AG10803 (cell line): ENCODE measurements at regions not wholly inside any gene's neighbourhood (a gene's known extent, or its start where the extent isn't known, plus 50 kb on each side); places are given as distances from the start of the nearest gene placed in this dataset.

Experiments
- DNase-seq: peaks from one replicate; pipeline ENCODE4 v3.0.0; 2010; ENCODE audit warnings: low read depth
- H3K4me3 ChIP-seq: 2 replicates; pipeline ENCODE4 v1.5.1; 2011; ENCODE audit warnings: mild to moderate bottlenecking, low read length, control low read depth
- CTCF ChIP-seq: conservative IDR thresholded peaks from 2 replicates; pipeline ENCODE4 v1.5.1; 2011; ENCODE audit warnings: mild to moderate bottlenecking, low read length, control low read depth, inconsistent platforms

- DNase-seq = no peak
- H3K4me3 ChIP-seq = no peak overlapping the region
- TF ChIP-seq CTCF = no peak
Observed at GRCh38 chr6:14443629-14444268, 326.2 kb downstream of the CD83 start.

GRCh38 chr6:14444295-14444972 lies 326.9 kb downstream of the CD83 start:
- H3K4me3 ChIP-seq = no peak overlapping the region
- DNase-seq = no peak
- TF ChIP-seq CTCF = no peak

- TF ChIP-seq CTCF = no peak
- H3K4me3 ChIP-seq = no peak overlapping the region
- DNase-seq = no peak
Observed at GRCh38 chr6:14447240-14447639, 329.7 kb downstream of the CD83 start.

- TF ChIP-seq CTCF = no peak
- DNase-seq = no peak
Observed at GRCh38 chr6:14448246-14448645, 330.7 kb downstream of the CD83 start.

GRCh38 chr6:14450133-14450504 lies 332.5 kb downstream of the CD83 start:
- H3K4me3 ChIP-seq = no peak overlapping the region
- no peak for TF ChIP-seq CTCF
- DNase-seq = no peak

More at GRCh38 chr6:14448246-14448645, 330.7 kb downstream of the CD83 start:
- H3K4me3 ChIP-seq = no peak overlapping the region

- DNase-seq = no peak
- no peak for TF ChIP-seq CTCF
- H3K4me3 ChIP-seq = no peak overlapping the region
Observed at GRCh38 chr6:14450578-14450977, 333.0 kb downstream of the CD83 start.
